H1 (cell line): ENCODE measurements at regions not wholly inside any gene's neighbourhood (a gene's known extent, or its start where the extent isn't known, plus 50 kb on each side); places are given as distances from the start of the nearest gene placed in this dataset.

Source experiments
- CTCF ChIA-PET: fragments of 300-600 bp; sonication (Branson Sonifier 250); formaldehyde crosslinking; loops from one replicate; lab custom pipeline; 2021; ENCODE audit not compliant: partially characterized antibody; lab: Charles Lee
- POLR2A ChIA-PET: fragments of 300-600 bp; sonication (Branson Sonifier 250); formaldehyde crosslinking; loops from one replicate; lab custom pipeline; 2021; ENCODE audit warnings: inconsistent platforms; ENCODE audit not compliant: partially characterized antibody; lab: Charles Lee
- DNase-seq, 2 experiments: peaks; one replicate each; pipeline versions ENCODE4 v3.0.0 to v3.0.0-alpha.2; 2010 to 2022; ENCODE audit warnings: low spot score in 2 of 2, low read depth in 1 of 2, mixed read lengths in 1 of 2
- FAIRE-seq: peaks from 2 replicates; lab custom pipeline; 2011; peaks lifted over from hg19 to GRCh38; lab: Jason Lieb, UNC
- H2AFZ ChIP-seq: 2 replicates; pipeline ENCODE4 v1.8.1; 2012; ENCODE audit warnings: low read length, inconsistent platforms
- H2AK5ac ChIP-seq: 2 replicates; pipeline ENCODE4 v1.6.1; 2013; ENCODE audit warnings: low read depth, low read length
- H2BK120ac ChIP-seq: replicated peaks from 2 replicates; pipeline ENCODE3; 2013; ENCODE audit warnings: low read depth, low read length, inconsistent platforms
- H2BK12ac ChIP-seq: 2 replicates; pipeline ENCODE4 v1.6.1; 2013; ENCODE audit warnings: low read depth, low read length
- H2BK15ac ChIP-seq: 2 replicates; pipeline ENCODE4 v1.6.1; 2013; ENCODE audit warnings: low read length
- H2BK20ac ChIP-seq: 2 replicates; pipeline ENCODE4 v1.6.1; 2013; ENCODE audit warnings: low read length
- H2BK5ac ChIP-seq: 2 replicates; pipeline ENCODE4 v1.6.1; 2013; ENCODE audit warnings: low read depth, low read length
- H3K14ac ChIP-seq: 2 replicates; pipeline ENCODE4 v1.6.1; 2013; ENCODE audit warnings: inconsistent platforms; ENCODE audit not compliant: insufficient read length
- H3K18ac ChIP-seq: 2 replicates; pipeline ENCODE4 v1.6.1; 2013; ENCODE audit warnings: low read length; ENCODE audit errors: extremely low read depth
- H3K23ac ChIP-seq: 2 replicates; pipeline ENCODE4 v1.6.1; 2013; ENCODE audit warnings: inconsistent platforms; ENCODE audit not compliant: insufficient read length
- H3K23me2 ChIP-seq: 2 replicates; pipeline ENCODE4 v1.6.1; 2013; ENCODE audit warnings: low read depth, low read length
- H3K27ac ChIP-seq: 2 replicates; pipeline ENCODE4 v1.6.1; 2011; ENCODE audit warnings: low read depth, low read length, inconsistent platforms
- H3K27me3 ChIP-seq, 4 experiments: replicated peaks in 1 of 4; 1 replicate in 1 of 4; 2 replicates in 3 of 4; pipeline versions ENCODE4 v1.6.1 to v1.8.1; 2011 to 2013; ENCODE audit warnings: low read length in 3 of 4, mild to moderate bottlenecking in 3 of 4, inconsistent platforms in 2 of 4, mixed read lengths in 2 of 4, moderate library complexity in 1 of 4; ENCODE audit not compliant: control insufficient read depth in 3 of 4, insufficient read depth in 3 of 4; ENCODE audit errors: extremely low read depth in 1 of 4
- H3K36me3 ChIP-seq, 4 experiments: 2 replicates each; pipeline versions ENCODE4 v1.6.1 to v1.8.1; 2011 to 2013; ENCODE audit warnings: mild to moderate bottlenecking in 4 of 4, low read length in 3 of 4, moderate library complexity in 2 of 4, control low read depth in 1 of 4, inconsistent platforms in 1 of 4; ENCODE audit not compliant: insufficient read depth in 4 of 4, control insufficient read depth in 2 of 4
- H3K4ac ChIP-seq: replicated peaks from 2 replicates; pipeline ENCODE3; 2013; ENCODE audit warnings: low read length, low read depth, mixed read lengths, inconsistent platforms; ENCODE audit not compliant: insufficient read length
- H3K4me1 ChIP-seq, 4 experiments: replicated peaks in 1 of 4; 1 replicate in 1 of 4; 2 replicates in 3 of 4; pipeline versions ENCODE4 v1.6.1 to v1.8.1; 2011 to 2013; ENCODE audit warnings: low read length in 3 of 4, inconsistent platforms in 2 of 4, mixed read lengths in 1 of 4; ENCODE audit not compliant: insufficient read depth in 4 of 4, control insufficient read depth in 3 of 4
- H3K4me2 ChIP-seq, 2 experiments: 2 replicates each; pipeline versions ENCODE4 v1.6.1 to v1.8.1; 2011 to 2013; ENCODE audit warnings: low read depth in 2 of 2, low read length in 2 of 2, control low read depth in 1 of 2, inconsistent platforms in 1 of 2, mild to moderate bottlenecking in 1 of 2; ENCODE audit not compliant: insufficient read depth in 1 of 2
- H3K4me3 ChIP-seq, 4 experiments: fragments of 200-600, 300-600 bp in 1 of 4; sonication (generic), shearing (Covaris generic), sonication (Bioruptor Twin) in 1 of 4; 2 replicates each; pipeline versions ENCODE4 v1.5.1 to v1.8.1; 2011 to 2016; ENCODE audit warnings: low read length in 4 of 4, low read depth in 3 of 4, control low read depth in 2 of 4, inconsistent platforms in 2 of 4, mild to moderate bottlenecking in 2 of 4, mixed read lengths in 1 of 4, moderate library complexity in 1 of 4; ENCODE audit not compliant: insufficient read depth in 2 of 4; ENCODE audit errors: extremely low read depth in 1 of 4
- H3K56ac ChIP-seq: replicated peaks from 2 replicates; pipeline ENCODE3; 2013; ENCODE audit warnings: low read depth, mild to moderate bottlenecking, mixed read lengths, low read length, inconsistent platforms; ENCODE audit not compliant: insufficient read length
- H3K79me1 ChIP-seq: 2 replicates; pipeline ENCODE4 v1.6.1; 2013; ENCODE audit warnings: low read depth, low read length, control low read depth
- H3K79me2 ChIP-seq, 2 experiments: 2 replicates each; pipeline versions ENCODE4 v1.6.1 to v1.8.1; 2012 to 2013; ENCODE audit warnings: low read length in 2 of 2, mild to moderate bottlenecking in 2 of 2, inconsistent platforms in 1 of 2; ENCODE audit not compliant: insufficient read depth in 2 of 2, control insufficient read depth in 1 of 2
- H3K9ac ChIP-seq, 4 experiments: replicated peaks in 1 of 4; 1 replicate in 1 of 4; 2 replicates in 3 of 4; pipeline versions ENCODE4 v1.6.1 to v1.8.1; 2011 to 2013; ENCODE audit warnings: low read depth in 3 of 4, low read length in 3 of 4, control low read depth in 2 of 4, mild to moderate bottlenecking in 2 of 4, moderate library complexity in 2 of 4, inconsistent platforms in 1 of 4; ENCODE audit errors: extremely low read depth in 1 of 4
- H3K9me3 ChIP-seq, 2 experiments: 2 replicates each; pipeline versions ENCODE4 v1.6.1 to v1.8.1; 2012 to 2013; ENCODE audit warnings: mild to moderate bottlenecking in 2 of 2, moderate library complexity in 2 of 2, control low read depth in 1 of 2, inconsistent platforms in 1 of 2, low read depth in 1 of 2, low read length in 1 of 2, mixed read lengths in 1 of 2; ENCODE audit not compliant: insufficient read depth in 2 of 2
- H4K20me1 ChIP-seq, 2 experiments: replicated peaks in 1 of 2; 2 replicates each; pipeline versions ENCODE3 to v1.8.1; 2011 to 2013; ENCODE audit warnings: inconsistent platforms in 2 of 2, low read length in 2 of 2, mild to moderate bottlenecking in 1 of 2; ENCODE audit not compliant: insufficient read depth in 2 of 2, control insufficient read depth in 1 of 2
- H4K5ac ChIP-seq: 2 replicates; pipeline ENCODE4 v1.6.1; 2013; ENCODE audit warnings: low read length, low read depth, mixed read lengths, inconsistent platforms; ENCODE audit not compliant: insufficient read length
- H4K8ac ChIP-seq: 2 replicates; pipeline ENCODE4 v1.8.0; 2013; ENCODE audit warnings: mild to moderate bottlenecking, moderate library complexity, low read length, inconsistent platforms; ENCODE audit not compliant: insufficient read depth; ENCODE audit errors: extremely low read depth
- H4K91ac ChIP-seq: replicated peaks from 2 replicates; pipeline ENCODE3; 2013; ENCODE audit warnings: low read length, mixed read lengths, inconsistent platforms; ENCODE audit not compliant: insufficient read length
- CTCF ChIP-seq, 3 experiments: IDR thresholded peaks; 1 replicate in 2 of 3; 2 replicates in 1 of 3; pipeline versions ENCODE4 v1.5.1 to v1.6.1; 2011; ENCODE audit warnings: low read length in 3 of 3, mild to moderate bottlenecking in 3 of 3, inconsistent platforms in 2 of 3, low read depth in 1 of 3, moderate library complexity in 1 of 3; ENCODE audit not compliant: insufficient read depth in 1 of 3; ENCODE audit errors: control extremely low read depth in 1 of 3
- FOSL1 ChIP-seq: IDR thresholded peaks from 2 replicates; pipeline ENCODE4 v1.6.1; 2011; ENCODE audit warnings: mild to moderate bottlenecking, low read depth, low read length, moderate library complexity; ENCODE audit not compliant: insufficient read depth
- RAD21 ChIP-seq, 2 experiments: IDR thresholded peaks in 1 of 2; conservative IDR thresholded peaks in 1 of 2; 2 replicates each; pipeline ENCODE4 v1.6.1; 2011; ENCODE audit warnings: low read depth in 2 of 2, low read length in 2 of 2, improper control_type of control experiment in 1 of 2, inconsistent platforms in 1 of 2, mild to moderate bottlenecking in 1 of 2, moderate library complexity in 1 of 2
- WGBS, 2 experiments: shearing (Covaris generic) in 1 of 2; methylation state at CpG; one replicate each; pipeline versions ENCODE4 v1.1.6 to v1.1.7; 2013 to 2015; ENCODE audit warnings: low lambda C conversion rate in 2 of 2, mixed read lengths in 2 of 2, inconsistent platforms in 1 of 2, low coverage in 1 of 2, missing lambda C conversion rate in 1 of 2; ENCODE audit not compliant: insufficient replicate concordance in 2 of 2, insufficient coverage in 1 of 2, insufficient read length in 1 of 2; ENCODE audit errors: extremely low coverage in 1 of 2, missing lambda C conversion rate in 1 of 2; 5-methylcytosine and 5-hydroxymethylcytosine counted together

- no peak overlapping the region for H3K4me3 ChIP-seq
- no peak overlapping the region for H3K4ac ChIP-seq
- no peaks in the 10 kb centered on the region for H3K9me3 ChIP-seq
- H3K36me3 ChIP-seq, result no peaks in the 10 kb centered on the region; a peak in 1 of 8 replicates
- H3K56ac ChIP-seq, result no peak overlapping the region
- H3K79me2 ChIP-seq, result no peaks in the 10 kb centered on the region
- no peak overlapping the region for H2AK5ac ChIP-seq
- H2BK15ac ChIP-seq, result no peak overlapping the region
- no peak overlapping the region for H3K23ac ChIP-seq
- DNase-seq, result no peak
- H3K27me3 ChIP-seq, result no peaks in the 10 kb centered on the region
- H4K5ac ChIP-seq, result no peak overlapping the region
- H4K20me1 ChIP-seq, result no peaks in the 10 kb centered on the region
- H3K14ac ChIP-seq, result no peak overlapping the region
- H2BK20ac ChIP-seq, result no peak overlapping the region
- H3K79me1 ChIP-seq, result no peaks in the 10 kb centered on the region
- H3K4me1 ChIP-seq, result no peaks in the 10 kb centered on the region; a peak in 1 of 7 replicates
- no peak overlapping the region for H2AFZ ChIP-seq
- no peak overlapping the region for H3K27ac ChIP-seq
- H2BK5ac ChIP-seq, result no peak overlapping the region
- H3K4me2 ChIP-seq, result no peak overlapping the region
- WGBS, 2 experiments, result 95% methylated on average over 4 of the region's 4 CpGs; no CpG with 5 or more reads in 1 of the 2 experiments
- no peak for FAIRE-seq
- POLR2A ChIA-PET, result no interaction called here
- no peak overlapping the region for H4K8ac ChIP-seq
- H2BK12ac ChIP-seq, result no peak overlapping the region
- CTCF ChIA-PET, result interaction anchor here (0.6 to 2.8 kb wide), 8 partner anchors 9 to 83 kb away, joined by 3 to 14 read pairs (median 4); no protein-coding TSS in a partner anchor
- no peak overlapping the region for H2BK120ac ChIP-seq
- no peak overlapping the region for H3K18ac ChIP-seq
- H4K91ac ChIP-seq, result no peak overlapping the region
- H3K23me2 ChIP-seq, result no peaks in the 10 kb centered on the region
- H3K9ac ChIP-seq, result no peak overlapping the region
- peak in 1 of 3 experiments; percentile 33; a peak in 1 of 4 replicates for TF ChIP-seq CTCF (IDR thresholded peaks at IDR 0.05; ENCODE audit: control extremely low read depth in 1 of 3, insufficient read depth in 1 of 3, low read depth in 1 of 3, low read length in 3 of 3)
- peak in 1 of 2 experiments; percentile 20; a peak in 1 of 4 replicates for TF ChIP-seq RAD21 (IDR thresholded peaks at IDR 0.05 in 1 of 2, conservative IDR thresholded peaks at IDR 0.05 in 1 of 2; ENCODE audit: low read depth in 2 of 2, low read length in 2 of 2)
- no peak for TF ChIP-seq FOSL1
These were observed 652.2 kb downstream of the UQCRFS1 start for GRCh38 chr19:28560786-28561185.
